PFSK-1 (cell line): ENCODE measurements at regions not wholly inside any gene's neighbourhood (a gene's known extent, or its start where the extent isn't known, plus 50 kb on each side); places are given as distances from the start of the nearest gene placed in this dataset.

Source experiments
- REST ChIP-seq, 2 experiments: IDR thresholded peaks; 2 replicates each; pipeline versions ENCODE4 v1.6.1 to v1.8.0; 2011 to 2012; ENCODE audit warnings: low read depth in 2 of 2, low read length in 2 of 2, control low read depth in 1 of 2, inconsistent platforms in 1 of 2, mild to moderate bottlenecking in 1 of 2, moderate library complexity in 1 of 2; ENCODE audit not compliant: insufficient read depth in 1 of 2
- SIN3A ChIP-seq: IDR thresholded peaks from 2 replicates; pipeline ENCODE4 v1.6.1; 2012; ENCODE audit warnings: mild to moderate bottlenecking, low read length, moderate library complexity, borderline replicate concordance; ENCODE audit not compliant: insufficient read depth
- TAF1 ChIP-seq: IDR thresholded peaks from 2 replicates; pipeline ENCODE4 v1.6.1; 2012; ENCODE audit warnings: low read length, control low read depth, borderline replicate concordance; ENCODE audit not compliant: insufficient read depth

- TF ChIP-seq TAF1 (no peak), REST (IDR thresholded peaks at IDR 0.05; ENCODE audit: insufficient read depth in 1 of 2, low read depth in 2 of 2, low read length in 2 of 2) (no peak), SIN3A (no peak)
These were observed 533.4 kb upstream of the GRIA1 start for GRCh38 chr5:152956943-152957613.
